Karpas-422 (cell line): ENCODE measurements at regions not wholly inside any gene's neighbourhood (a gene's known extent, or its start where the extent isn't known, plus 50 kb on each side); places are given as distances from the start of the nearest gene placed in this dataset.

Experiments
- DNase-seq: peaks from one replicate; pipeline ENCODE4 v3.0.0-alpha.2; 2015
- H2AFZ ChIP-seq: fragments of 200-600 bp; sonication (generic); 2 replicates; pipeline ENCODE4 v1.6.1; 2014; ENCODE audit warnings: antibody characterized with exemption, low read length, mixed read lengths
- H3K27ac ChIP-seq: fragments of 200-600 bp; sonication (generic); 2 replicates; pipeline ENCODE4 v1.5.1; 2014; ENCODE audit warnings: mild to moderate bottlenecking, low read length, moderate library complexity
- H3K27me3 ChIP-seq: fragments of 200-600 bp; sonication (generic); 2 replicates; pipeline ENCODE4 v1.6.1; 2014; ENCODE audit warnings: low read length, mixed read lengths
- H3K36me3 ChIP-seq: fragments of 200-600 bp; sonication (generic); 2 replicates; pipeline ENCODE4 v1.6.1; 2014; ENCODE audit warnings: low read length, mixed read lengths; ENCODE audit not compliant: insufficient read depth
- H3K4me1 ChIP-seq: fragments of 200-600 bp; sonication (generic); 2 replicates; pipeline ENCODE4 v1.6.1; 2014; ENCODE audit warnings: mild to moderate bottlenecking, low read length, mixed read lengths
- H3K4me2 ChIP-seq: fragments of 200-600 bp; sonication (generic); 2 replicates; pipeline ENCODE4 v1.6.1; 2014; ENCODE audit warnings: low read length, low read depth, mild to moderate bottlenecking; ENCODE audit not compliant: poor library complexity, severe bottlenecking
- H3K4me3 ChIP-seq: fragments of 200-600 bp; sonication (generic); 2 replicates; pipeline ENCODE4 v1.5.1; 2014; ENCODE audit warnings: mild to moderate bottlenecking, antibody characterized with exemption, low read length, mixed read lengths
- H3K79me2 ChIP-seq: fragments of 200-600 bp; sonication (generic); 2 replicates; pipeline ENCODE4 v1.6.1; 2014; ENCODE audit warnings: mild to moderate bottlenecking, low read length, mixed read lengths
- H3K9ac ChIP-seq: fragments of 200-600 bp; sonication (generic); 2 replicates; pipeline ENCODE4 v1.6.0; 2014; ENCODE audit warnings: low read length
- H3K9me2 ChIP-seq: fragments of 200-600 bp; sonication (generic), shearing (Covaris generic); replicated peaks from 2 replicates; pipeline ENCODE4 v1.6.0; 2014; ENCODE audit warnings: mild to moderate bottlenecking, low read length, moderate library complexity; ENCODE audit not compliant: insufficient read depth
- H3K9me3 ChIP-seq: fragments of 300-700, 200-600 bp; sonication (generic); 2 replicates; pipeline ENCODE4 v1.6.1; 2014; ENCODE audit warnings: low read length, mixed read lengths
- H4K20me1 ChIP-seq: fragments of 200-600 bp; sonication (generic); 2 replicates; pipeline ENCODE4 v1.6.1; 2014; ENCODE audit warnings: mild to moderate bottlenecking, antibody characterized with exemption, low read length, low read depth; ENCODE audit not compliant: insufficient read depth

- Histone ChIP-seq H3K9ac (no peak overlapping the region), H3K9me3 (no peaks in the 10 kb centered on the region), H3K36me3 (no peaks in the 10 kb centered on the region), H3K79me2 (no peaks in the 10 kb centered on the region), H3K4me3 (no peak overlapping the region), H2AFZ (no peak overlapping the region), H3K9me2 (no peaks in the 10 kb centered on the region), H3K4me2 (no peak overlapping the region), H3K27ac (no peak overlapping the region), H3K27me3 (no peaks in the 10 kb centered on the region), H4K20me1 (no peaks in the 10 kb centered on the region), H3K4me1 (no peaks in the 10 kb centered on the region)
- no peak for DNase-seq
These were observed 84.7 kb upstream of the VASH1 start for GRCh38 chr14:76676539-76676938.

- Histone ChIP-seq H3K36me3 (no peaks in the 10 kb centered on the region), H3K79me2 (no peaks in the 10 kb centered on the region), H3K9me2 (no peaks in the 10 kb centered on the region), H2AFZ (no peak overlapping the region), H3K27ac (no peak overlapping the region), H3K9me3 (peaks cover 3% of the 10 kb centered on the region; the same call in 1 of the 2 replicates), H3K4me1 (no peaks in the 10 kb centered on the region), H4K20me1 (no peaks in the 10 kb centered on the region), H3K4me2 (no peak overlapping the region), H3K4me3 (no peak overlapping the region), H3K9ac (no peak overlapping the region), H3K27me3 (no peaks in the 10 kb centered on the region)
- DNase-seq, result no peak
These were observed 83.6 kb upstream of the VASH1 start for GRCh38 chr14:76677534-76678145.

- Histone ChIP-seq H3K27me3 (no peaks in the 10 kb centered on the region), H3K9me2 (no peaks in the 10 kb centered on the region), H3K4me1 (no peaks in the 10 kb centered on the region), H3K9ac (no peak overlapping the region), H3K36me3 (no peaks in the 10 kb centered on the region), H3K79me2 (no peaks in the 10 kb centered on the region), H3K9me3 (peaks cover 5% of the 10 kb centered on the region; the same call in 1 of the 2 replicates), H2AFZ (no peak overlapping the region), H3K4me3 (no peak overlapping the region), H3K27ac (no peak overlapping the region), H4K20me1 (no peaks in the 10 kb centered on the region), H3K4me2 (no peak overlapping the region)
- no peak for DNase-seq
These were observed 82.9 kb upstream of the VASH1 start for GRCh38 chr14:76678244-76678800.

GRCh38 chr14:76682367-76682766, 78.9 kb upstream of the VASH1 start:
- Histone ChIP-seq H3K9me3 (peaks cover 5% of the 10 kb centered on the region; the same call in 1 of the 2 replicates), H3K27ac (no peak overlapping the region), H3K9ac (no peak overlapping the region)

GRCh38 chr14:76686646-76687045, 74.6 kb upstream of the VASH1 start:
- Histone ChIP-seq H3K9me3 (peaks cover 5% of the 10 kb centered on the region; the same call in 1 of the 2 replicates), H3K9me2 (no peaks in the 10 kb centered on the region), H4K20me1 (no peaks in the 10 kb centered on the region), H3K4me3 (no peak overlapping the region), H3K9ac (no peak overlapping the region), H3K27me3 (no peaks in the 10 kb centered on the region), H3K79me2 (no peaks in the 10 kb centered on the region), H3K4me2 (no peak overlapping the region), H3K27ac (no peak overlapping the region), H3K4me1 (no peaks in the 10 kb centered on the region; the same call in 1 of the 2 replicates), H2AFZ (no peak overlapping the region), H3K36me3 (no peaks in the 10 kb centered on the region)
- no peak for DNase-seq

More at GRCh38 chr14:76682367-76682766, 78.9 kb upstream of the VASH1 start:
- H3K4me1 ChIP-seq, result no peaks in the 10 kb centered on the region
- no peaks in the 10 kb centered on the region for H4K20me1 ChIP-seq
- H3K9me2 ChIP-seq, result no peaks in the 10 kb centered on the region
- H3K27me3 ChIP-seq, result no peaks in the 10 kb centered on the region
- no peaks in the 10 kb centered on the region for H3K36me3 ChIP-seq
- H3K4me3 ChIP-seq, result no peak overlapping the region
- H2AFZ ChIP-seq, result no peak overlapping the region
- no peaks in the 10 kb centered on the region for H3K79me2 ChIP-seq
- DNase-seq, result no peak
- H3K4me2 ChIP-seq, result no peak overlapping the region

GRCh38 chr14:76687611-76688382, 73.5 kb upstream of the VASH1 start:
- no peaks in the 10 kb centered on the region for H4K20me1 ChIP-seq
- no peaks in the 10 kb centered on the region for H3K36me3 ChIP-seq
- DNase-seq, result no peak
- no peaks in the 10 kb centered on the region for H3K27me3 ChIP-seq
- no peaks in the 10 kb centered on the region; the same call in 1 of the 2 replicates for H3K4me1 ChIP-seq
- no peaks in the 10 kb centered on the region for H3K9me2 ChIP-seq
- no peak overlapping the region for H3K9ac ChIP-seq
- no peaks in the 10 kb centered on the region for H3K79me2 ChIP-seq
- H3K4me3 ChIP-seq, result no peak overlapping the region
- H2AFZ ChIP-seq, result no peak overlapping the region
- H3K4me2 ChIP-seq, result no peak overlapping the region
- no peak overlapping the region for H3K27ac ChIP-seq
- H3K9me3 ChIP-seq, result peaks cover under 1% of the 10 kb centered on the region; the same call in 1 of the 2 replicates

- Histone ChIP-seq H3K9me3 (no peaks in the 10 kb centered on the region), H3K27ac (no peak overlapping the region), H3K36me3 (no peaks in the 10 kb centered on the region), H4K20me1 (no peaks in the 10 kb centered on the region), H3K4me3 (no peak overlapping the region), H3K9me2 (no peaks in the 10 kb centered on the region), H3K9ac (no peak overlapping the region), H3K27me3 (no peaks in the 10 kb centered on the region), H2AFZ (no peak overlapping the region), H3K4me1 (no peaks in the 10 kb centered on the region; the same call in 1 of the 2 replicates), H3K4me2 (no peak overlapping the region), H3K79me2 (no peaks in the 10 kb centered on the region)
- DNase-seq, result no peak
These were observed 72.9 kb upstream of the VASH1 start for GRCh38 chr14:76688383-76688671.

- Histone ChIP-seq H3K4me2 (no peak overlapping the region), H3K9me3 (no peaks in the 10 kb centered on the region), H3K79me2 (no peaks in the 10 kb centered on the region), H4K20me1 (no peaks in the 10 kb centered on the region), H3K36me3 (no peaks in the 10 kb centered on the region), H3K9me2 (no peaks in the 10 kb centered on the region), H3K27me3 (no peaks in the 10 kb centered on the region), H3K4me1 (no peaks in the 10 kb centered on the region; the same call in 1 of the 2 replicates), H3K27ac (no peak overlapping the region), H2AFZ (no peak overlapping the region), H3K9ac (no peak overlapping the region), H3K4me3 (no peak overlapping the region)
- DNase-seq, result no peak
These were observed 70.7 kb upstream of the VASH1 start for GRCh38 chr14:76690502-76691105.
